ENCODE measurements at regions not wholly inside any gene's neighbourhood (a gene's known extent, or its start where the extent isn't known, plus 50 kb on each side); places are given as distances from the start of the nearest gene placed in this dataset.

GRCh38 chr13:28582225-28582891 lies 76.6 kb upstream of the POMP start:
- intact Hi-C loops (cut with DNase I), result no loop called here
- no peak overlapping the region for H3K4me3 ChIP-seq
- TF ChIP-seq POLR2AphosphoS5 (IDR thresholded peaks at IDR 0.05) (no peak), POLR2A (IDR thresholded peaks at IDR 0.05) (no peak), CTCF (IDR thresholded peaks at IDR 0.05) (no peak), EP300 (IDR thresholded peaks at IDR 0.05) (no peak)
- DNase-seq, result no peak
- H3K27ac ChIP-seq, result no peak overlapping the region
- no peaks in the 10 kb centered on the region for H3K27me3 ChIP-seq
- H3K9me3 ChIP-seq, result no peaks in the 10 kb centered on the region
- no peaks in the 10 kb centered on the region for H3K36me3 ChIP-seq
- H3K4me1 ChIP-seq, result no peaks in the 10 kb centered on the region
- WGBS, 2 donors, result 74% methylated on average over 9 of the region's 9 CpGs

DNA sequence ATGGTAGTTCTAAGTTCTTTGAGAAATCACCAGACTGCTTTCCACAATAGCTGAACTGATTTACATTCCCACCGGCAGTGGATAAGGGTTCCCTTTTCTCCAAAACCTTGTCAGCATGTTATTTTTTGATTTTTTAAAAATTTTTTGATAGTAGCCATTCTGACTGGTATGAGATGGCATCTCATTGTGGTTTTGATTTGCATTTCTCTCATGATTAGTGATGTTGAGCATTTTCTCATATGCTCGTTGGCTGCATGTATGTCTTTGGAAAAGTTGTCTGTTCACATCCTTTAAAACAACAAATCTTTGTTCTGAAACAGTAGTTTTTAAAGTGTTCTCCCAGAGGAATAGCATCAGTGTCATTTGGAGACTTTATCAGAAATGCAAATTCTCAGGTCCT lies 77.5 kb upstream of the POMP start:
- DNase-seq, result no peak
- Histone ChIP-seq H3K36me3 (no peaks in the 10 kb centered on the region), H3K4me3 (no peak overlapping the region), H3K27ac (no peak overlapping the region), H3K27me3 (no peaks in the 10 kb centered on the region), H3K9me3 (no peaks in the 10 kb centered on the region), H3K4me1 (no peaks in the 10 kb centered on the region)
- TF ChIP-seq POLR2A (IDR thresholded peaks at IDR 0.05) (no peak), POLR2AphosphoS5 (IDR thresholded peaks at IDR 0.05) (no peak), CTCF (IDR thresholded peaks at IDR 0.05) (no peak), EP300 (IDR thresholded peaks at IDR 0.05) (no peak)
- 87 to 92% methylated on average over 2 of the region's 2 CpGs for WGBS, 2 donors
- intact Hi-C loops (cut with DNase I), result no loop called here

- no peak for DNase-seq
- Histone ChIP-seq H3K4me3 (no peak overlapping the region), H3K27me3 (no peaks in the 10 kb centered on the region), H3K36me3 (no peaks in the 10 kb centered on the region), H3K9me3 (no peaks in the 10 kb centered on the region), H3K27ac (no peak overlapping the region), H3K4me1 (no peaks in the 10 kb centered on the region)
- TF ChIP-seq POLR2AphosphoS5 (IDR thresholded peaks at IDR 0.05) (no peak), CTCF (IDR thresholded peaks at IDR 0.05) (no peak), POLR2A (IDR thresholded peaks at IDR 0.05) (no peak), EP300 (IDR thresholded peaks at IDR 0.05) (no peak)
- WGBS, 2 donors, result 90 to 92% methylated on average over 5 of the region's 5 CpGs
- intact Hi-C loops (cut with DNase I), result no loop called here
Observed at GRCh38 chr13:28579736-28580135, 79.2 kb upstream of the POMP start.

GRCh38 chr13:28579322-28579721 lies 79.6 kb upstream of the POMP start:
- WGBS, 2 donors, result 68 to 70% methylated on average over 7 of the region's 7 CpGs
- Histone ChIP-seq H3K36me3 (no peaks in the 10 kb centered on the region), H3K4me3 (no peak overlapping the region), H3K9me3 (no peaks in the 10 kb centered on the region), H3K4me1 (no peaks in the 10 kb centered on the region), H3K27me3 (no peaks in the 10 kb centered on the region), H3K27ac (no peak overlapping the region)
- no peak for TF ChIP-seq POLR2AphosphoS5 (IDR thresholded peaks at IDR 0.05)
- TF ChIP-seq EP300 (IDR thresholded peaks at IDR 0.05), result no peak
- no peak for TF ChIP-seq POLR2A (IDR thresholded peaks at IDR 0.05)
- TF ChIP-seq CTCF (IDR thresholded peaks at IDR 0.05), result no peak
- DNase-seq, result no peak
- intact Hi-C loops (cut with DNase I), result no loop called here

DNA sequence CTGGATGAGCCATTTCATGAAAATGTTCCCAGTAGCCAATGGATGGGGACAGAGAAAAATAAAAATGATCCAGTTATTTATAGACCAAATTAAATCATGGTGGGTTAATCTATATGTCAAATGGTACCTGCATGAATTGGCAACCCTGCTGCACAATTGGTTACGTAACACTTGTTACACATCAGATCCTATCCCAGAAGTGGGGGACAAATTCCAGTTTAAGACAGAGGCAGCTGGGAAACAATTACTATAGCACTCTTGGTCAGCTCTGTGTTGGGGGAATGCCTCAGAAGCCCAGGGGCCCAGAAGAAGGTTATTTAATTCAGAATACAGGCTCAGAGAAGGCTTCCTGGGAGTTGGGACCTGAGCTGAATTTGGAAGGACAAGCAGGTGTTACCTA lies 81.1 kb upstream of the FLT1 start:
- 98% methylated on average over 1 of the region's 1 CpG for WGBS, 2 donors
- no peak overlapping the region for H3K4me3 ChIP-seq
- H3K27ac ChIP-seq, result no peak overlapping the region
- intact Hi-C loops (cut with DNase I), result no loop called here
- no peak for TF ChIP-seq EP300 (IDR thresholded peaks at IDR 0.05)
- TF ChIP-seq CTCF (IDR thresholded peaks at IDR 0.05), result no peak
- no peak for TF ChIP-seq POLR2A (IDR thresholded peaks at IDR 0.05)
- TF ChIP-seq POLR2AphosphoS5 (IDR thresholded peaks at IDR 0.05), result no peak
- no peaks in the 10 kb centered on the region for H3K27me3 ChIP-seq
- no peaks in the 10 kb centered on the region for H3K9me3 ChIP-seq
- no peak for DNase-seq
- no peaks in the 10 kb centered on the region for H3K4me1 ChIP-seq
- H3K36me3 ChIP-seq, result no peaks in the 10 kb centered on the region
